GM19043 (cell line): ENCODE measurements at regions not wholly inside any gene's neighbourhood (a gene's known extent, or its start where the extent isn't known, plus 50 kb on each side); places are given as distances from the start of the nearest gene placed in this dataset.
"Not testable (repeated sequence)": the region's sequence is repeated elsewhere in the genome, so short reads cannot be mapped to it uniquely, and the experiment has no call there.

Experiments used
- ATAC-seq: cut with Tn5 transposase; IDR thresholded peaks from one replicate; pipeline ENCODE4 v1.9.1; 2021; ENCODE audit warnings: low read depth; ENCODE audit not compliant: unreplicated experiment

GRCh38 chr2:7693246-7694075 is 776.2 kb downstream of the RNF144A start:
- no peak for ATAC-seq

- ATAC-seq = no peak
Observed at GRCh38 chr2:7694076-7694985, 777.1 kb downstream of the RNF144A start.

- not testable (repeated sequence) for ATAC-seq
Observed at GRCh38 chr2:7696556-7696955, 779.3 kb downstream of the RNF144A start.

GRCh38 chr2:7697052-7697451 is 779.8 kb downstream of the RNF144A start:
- no peak for ATAC-seq

- no peak for ATAC-seq
Observed at GRCh38 chr2:7701791-7702190, 784.6 kb downstream of the RNF144A start.

GRCh38 chr2:7703048-7703447 is 785.8 kb downstream of the RNF144A start:
- no peak for ATAC-seq

GRCh38 chr2:7703543-7704144 is 786.4 kb downstream of the RNF144A start:
- no peak for ATAC-seq

GRCh38 chr2:7704296-7704865 is 787.2 kb downstream of the RNF144A start:
- no peak for ATAC-seq

- ATAC-seq = no peak
Observed at GRCh38 chr2:7706791-7707190, 789.6 kb downstream of the RNF144A start.

- ATAC-seq = no peak
Observed at GRCh38 chr2:7707723-7708122, 790.5 kb downstream of the RNF144A start.

- no peak for ATAC-seq
Observed at GRCh38 chr2:7709907-7710306, 792.7 kb downstream of the RNF144A start.

- ATAC-seq = no peak
Observed at GRCh38 chr2:7711167-7711566, 794.0 kb downstream of the RNF144A start.

- ATAC-seq = no peak
Observed at GRCh38 chr2:7719876-7720275, 802.7 kb downstream of the RNF144A start.

GRCh38 chr2:7721413-7721995 is 804.3 kb downstream of the RNF144A start:
- no peak for ATAC-seq

GRCh38 chr2:7722212-7722910 is 805.1 kb downstream of the RNF144A start:
- no peak for ATAC-seq

- no peak for ATAC-seq
Observed at GRCh38 chr2:7724336-7724735, 807.1 kb downstream of the RNF144A start.

GRCh38 chr2:7725171-7725849 is 808.1 kb downstream of the RNF144A start:
- no peak for ATAC-seq

- ATAC-seq = no peak
Observed at GRCh38 chr2:7725850-7726242, 808.6 kb downstream of the RNF144A start.

- no peak for ATAC-seq
Observed at GRCh38 chr2:7726989-7727388, 809.8 kb downstream of the RNF144A start.
